ENCODE measurements at regions not wholly inside any gene's neighbourhood (a gene's known extent, or its start where the extent isn't known, plus 50 kb on each side); places are given as distances from the start of the nearest gene placed in this dataset.

DNA sequence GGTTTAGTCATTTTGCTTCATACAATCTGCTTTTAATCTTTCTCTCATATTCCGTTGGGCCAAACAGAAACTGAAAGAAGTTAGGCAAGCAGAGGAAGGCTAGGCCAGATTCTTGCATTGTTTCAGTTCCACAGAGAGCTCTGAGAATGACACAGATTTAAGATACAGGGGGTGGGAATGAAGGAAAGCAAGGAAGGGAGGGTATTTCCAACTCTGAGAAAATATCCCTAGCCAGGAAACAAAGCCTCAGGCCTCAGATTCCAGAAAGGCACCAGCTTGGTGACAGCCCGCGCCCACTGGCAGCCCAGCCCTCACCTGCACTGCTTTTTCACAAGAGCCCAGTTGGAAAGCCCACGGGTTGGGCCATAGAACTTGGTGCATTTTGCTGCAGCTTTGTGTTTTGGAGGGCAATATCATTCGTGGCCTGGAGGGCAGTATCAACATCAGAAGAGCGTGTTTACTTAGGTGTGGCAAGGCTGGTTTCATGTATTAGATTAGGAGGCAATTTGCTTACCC is 63.5 kb downstream of the ENC1 start:
- TF ChIP-seq, protein P1, sequence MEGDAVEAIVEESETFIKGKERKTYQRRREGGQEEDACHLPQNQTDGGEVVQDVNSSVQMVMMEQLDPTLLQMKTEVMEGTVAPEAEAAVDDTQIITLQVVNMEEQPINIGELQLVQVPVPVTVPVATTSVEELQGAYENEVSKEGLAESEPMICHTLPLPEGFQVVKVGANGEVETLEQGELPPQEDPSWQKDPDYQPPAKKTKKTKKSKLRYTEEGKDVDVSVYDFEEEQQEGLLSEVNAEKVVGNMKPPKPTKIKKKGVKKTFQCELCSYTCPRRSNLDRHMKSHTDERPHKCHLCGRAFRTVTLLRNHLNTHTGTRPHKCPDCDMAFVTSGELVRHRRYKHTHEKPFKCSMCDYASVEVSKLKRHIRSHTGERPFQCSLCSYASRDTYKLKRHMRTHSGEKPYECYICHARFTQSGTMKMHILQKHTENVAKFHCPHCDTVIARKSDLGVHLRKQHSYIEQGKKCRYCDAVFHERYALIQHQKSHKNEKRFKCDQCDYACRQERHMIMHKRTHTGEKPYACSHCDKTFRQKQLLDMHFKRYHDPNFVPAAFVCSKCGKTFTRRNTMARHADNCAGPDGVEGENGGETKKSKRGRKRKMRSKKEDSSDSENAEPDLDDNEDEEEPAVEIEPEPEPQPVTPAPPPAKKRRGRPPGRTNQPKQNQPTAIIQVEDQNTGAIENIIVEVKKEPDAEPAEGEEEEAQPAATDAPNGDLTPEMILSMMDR (IDR thresholded peaks at IDR 0.05; ENCODE audit: partially characterized antibody, unreplicated experiment), result no peak
- Mint-ChIP-seq H3K9me3 (ENCODE audit: unreplicated experiment) (no peaks in the 10 kb centered on the region), H3K4me3 (ENCODE audit: unreplicated experiment) (no peak overlapping the region), H3K27ac (ENCODE audit: unreplicated experiment) (no peak overlapping the region), H3K4me1 (ENCODE audit: low read depth, unreplicated experiment) (no peaks in the 10 kb centered on the region), H3K27me3 (ENCODE audit: unreplicated experiment) (peaks cover 2% of the 10 kb centered on the region), H3K36me3 (ENCODE audit: unreplicated experiment) (no peaks in the 10 kb centered on the region)
- no peak for DNase-seq

DNA sequence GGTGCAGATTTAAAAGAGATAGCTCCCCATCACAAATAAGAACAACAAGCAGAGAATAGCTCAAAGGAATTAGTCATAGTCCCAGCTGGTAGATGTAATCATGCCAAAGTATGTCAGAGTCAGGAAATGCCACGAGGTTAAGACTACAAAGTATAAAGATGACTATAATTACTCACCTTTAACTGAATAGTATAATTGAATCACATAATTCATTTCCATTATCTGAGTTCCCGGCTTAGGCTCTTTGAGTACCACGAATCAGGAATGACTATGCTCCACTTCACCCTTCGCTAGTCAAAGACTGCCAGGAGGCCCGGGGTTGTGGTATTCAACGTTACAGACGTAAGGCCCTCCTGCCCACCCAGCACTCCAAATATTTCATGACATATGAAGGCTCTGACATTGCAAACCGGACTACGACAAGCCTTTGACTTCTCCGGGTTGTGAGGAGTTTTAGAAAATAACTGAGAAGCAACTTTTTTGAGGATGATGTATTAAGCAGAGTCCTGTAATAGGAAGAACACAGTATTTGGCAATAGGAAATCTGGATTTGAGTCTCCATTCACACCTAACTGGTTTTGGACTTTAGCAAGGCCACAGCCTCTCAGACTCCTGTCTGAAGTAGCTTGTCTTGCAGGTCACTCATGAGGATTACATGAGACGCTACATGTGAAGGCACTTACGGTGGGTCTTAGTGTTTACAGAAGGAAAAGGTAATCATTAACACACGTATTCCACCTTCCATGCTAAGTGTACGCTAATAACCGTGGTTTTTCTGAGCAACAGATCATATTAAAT is 64.6 kb downstream of the ENC1 start:
- DNase-seq, result no peak
- TF ChIP-seq, protein P1 (IDR thresholded peaks at IDR 0.05; ENCODE audit: partially characterized antibody, unreplicated experiment), result no peak
- no peak overlapping the region for H3K27ac Mint-ChIP-seq (ENCODE audit: unreplicated experiment)
- H3K4me3 Mint-ChIP-seq (ENCODE audit: unreplicated experiment), result no peak overlapping the region
- H3K9me3 Mint-ChIP-seq (ENCODE audit: unreplicated experiment), result no peaks in the 10 kb centered on the region
- H3K27me3 Mint-ChIP-seq (ENCODE audit: unreplicated experiment), result peaks cover 2% of the 10 kb centered on the region
- no peaks in the 10 kb centered on the region for H3K36me3 Mint-ChIP-seq (ENCODE audit: unreplicated experiment)
- no peaks in the 10 kb centered on the region for H3K4me1 Mint-ChIP-seq (ENCODE audit: low read depth, unreplicated experiment)

DNA sequence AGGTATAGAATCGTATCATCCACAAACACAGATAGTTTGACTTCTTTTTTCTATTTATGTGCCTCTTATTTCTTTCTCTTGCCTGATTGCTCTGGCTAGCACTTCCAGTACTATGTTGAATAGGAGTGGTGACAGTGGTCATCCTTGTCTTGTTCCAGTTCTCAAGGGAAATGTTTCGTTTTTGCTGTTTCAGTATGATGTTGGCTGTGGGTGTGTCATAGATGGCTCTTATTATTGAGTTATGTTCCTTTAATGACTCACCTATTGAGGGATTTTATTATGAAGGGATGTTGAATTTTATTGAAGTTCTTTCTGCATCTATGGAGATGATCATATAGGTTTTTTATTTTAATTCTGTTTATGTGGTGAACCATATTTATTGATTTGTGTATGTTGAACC is 70.3 kb downstream of the ENC1 start:
- no peaks in the 10 kb centered on the region for H3K4me1 Mint-ChIP-seq (ENCODE audit: low read depth, unreplicated experiment)
- H3K4me3 Mint-ChIP-seq (ENCODE audit: unreplicated experiment), result no peak overlapping the region
- no peak overlapping the region for H3K27ac Mint-ChIP-seq (ENCODE audit: unreplicated experiment)
- H3K9me3 Mint-ChIP-seq (ENCODE audit: unreplicated experiment), result no peaks in the 10 kb centered on the region
- H3K27me3 Mint-ChIP-seq (ENCODE audit: unreplicated experiment), result no peaks in the 10 kb centered on the region
- TF ChIP-seq, protein P1 (IDR thresholded peaks at IDR 0.05; ENCODE audit: partially characterized antibody, unreplicated experiment), result no peak
- H3K36me3 Mint-ChIP-seq (ENCODE audit: unreplicated experiment), result peaks cover 9% of the 10 kb centered on the region
- DNase-seq, result no peak

DNA sequence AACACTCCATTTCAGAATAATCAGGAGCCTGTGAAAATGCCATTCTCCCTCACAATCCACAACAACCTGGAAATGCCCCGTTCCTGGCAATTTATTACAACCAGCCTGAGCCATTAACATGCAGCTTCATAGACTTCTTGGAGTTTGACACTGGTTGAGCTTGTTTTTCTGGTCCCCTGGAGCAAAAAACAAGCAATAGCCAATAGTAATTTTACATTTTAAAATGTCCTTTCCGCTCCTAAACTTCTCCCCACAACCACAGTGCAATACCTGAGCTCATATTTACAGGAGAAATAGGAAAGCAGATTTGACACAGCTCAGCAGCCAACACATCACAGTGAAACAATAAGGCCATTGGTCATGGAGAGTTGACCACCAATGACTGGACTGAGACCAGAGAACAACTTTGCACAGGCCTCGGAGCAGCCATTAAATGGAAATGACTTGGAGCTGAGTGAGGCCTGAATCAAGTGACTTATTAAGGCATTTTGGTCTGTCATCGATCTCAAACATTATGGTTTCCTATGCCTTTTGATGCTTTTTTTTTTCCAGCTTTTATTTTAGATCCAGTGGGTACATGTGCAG is 73.0 kb downstream of the ENC1 start:
- Mint-ChIP-seq H3K4me3 (ENCODE audit: unreplicated experiment) (no peak overlapping the region), H3K27me3 (ENCODE audit: unreplicated experiment) (no peaks in the 10 kb centered on the region), H3K36me3 (ENCODE audit: unreplicated experiment) (peaks cover 9% of the 10 kb centered on the region), H3K4me1 (ENCODE audit: low read depth, unreplicated experiment) (no peaks in the 10 kb centered on the region), H3K9me3 (ENCODE audit: unreplicated experiment) (no peaks in the 10 kb centered on the region), H3K27ac (ENCODE audit: unreplicated experiment) (no peak overlapping the region)
- TF ChIP-seq, protein P1 (IDR thresholded peaks at IDR 0.05; ENCODE audit: partially characterized antibody, unreplicated experiment), result no peak
- no peak for DNase-seq

DNA sequence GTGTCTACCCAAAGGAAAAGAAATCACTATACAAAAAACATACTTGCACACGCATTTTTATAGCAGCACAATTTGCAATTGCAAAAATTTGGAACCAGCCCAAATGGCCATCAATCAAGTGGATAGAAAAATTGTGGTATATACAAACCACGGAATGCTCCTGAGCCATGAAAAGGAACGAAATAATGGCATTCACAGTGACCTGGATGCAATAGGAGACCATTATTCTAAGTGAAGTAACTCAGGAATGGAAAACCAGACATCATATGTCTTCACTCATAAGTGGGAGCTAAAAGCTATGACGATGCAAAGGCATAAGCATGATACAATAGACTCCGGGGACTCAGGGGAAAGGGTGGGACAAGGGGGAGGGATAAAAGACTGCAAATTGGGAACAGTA is 78.4 kb downstream of the ENC1 start:
- TF ChIP-seq, protein P1 (IDR thresholded peaks at IDR 0.05; ENCODE audit: partially characterized antibody, unreplicated experiment), result no peak
- H3K36me3 Mint-ChIP-seq (ENCODE audit: unreplicated experiment), result no peaks in the 10 kb centered on the region
- H3K4me3 Mint-ChIP-seq (ENCODE audit: unreplicated experiment), result no peak overlapping the region
- peaks cover 5% of the 10 kb centered on the region for H3K9me3 Mint-ChIP-seq (ENCODE audit: unreplicated experiment)
- peaks cover 33% of the 10 kb centered on the region for H3K4me1 Mint-ChIP-seq (ENCODE audit: low read depth, unreplicated experiment)
- peaks cover 3% of the 10 kb centered on the region for H3K27me3 Mint-ChIP-seq (ENCODE audit: unreplicated experiment)
- no peak for DNase-seq
- no peak overlapping the region for H3K27ac Mint-ChIP-seq (ENCODE audit: unreplicated experiment)
